ENCODE measurements at regions not wholly inside any gene's neighbourhood (a gene's known extent, or its start where the extent isn't known, plus 50 kb on each side); places are given as distances from the start of the nearest gene placed in this dataset.

- TF ChIP-seq, protein P1, sequence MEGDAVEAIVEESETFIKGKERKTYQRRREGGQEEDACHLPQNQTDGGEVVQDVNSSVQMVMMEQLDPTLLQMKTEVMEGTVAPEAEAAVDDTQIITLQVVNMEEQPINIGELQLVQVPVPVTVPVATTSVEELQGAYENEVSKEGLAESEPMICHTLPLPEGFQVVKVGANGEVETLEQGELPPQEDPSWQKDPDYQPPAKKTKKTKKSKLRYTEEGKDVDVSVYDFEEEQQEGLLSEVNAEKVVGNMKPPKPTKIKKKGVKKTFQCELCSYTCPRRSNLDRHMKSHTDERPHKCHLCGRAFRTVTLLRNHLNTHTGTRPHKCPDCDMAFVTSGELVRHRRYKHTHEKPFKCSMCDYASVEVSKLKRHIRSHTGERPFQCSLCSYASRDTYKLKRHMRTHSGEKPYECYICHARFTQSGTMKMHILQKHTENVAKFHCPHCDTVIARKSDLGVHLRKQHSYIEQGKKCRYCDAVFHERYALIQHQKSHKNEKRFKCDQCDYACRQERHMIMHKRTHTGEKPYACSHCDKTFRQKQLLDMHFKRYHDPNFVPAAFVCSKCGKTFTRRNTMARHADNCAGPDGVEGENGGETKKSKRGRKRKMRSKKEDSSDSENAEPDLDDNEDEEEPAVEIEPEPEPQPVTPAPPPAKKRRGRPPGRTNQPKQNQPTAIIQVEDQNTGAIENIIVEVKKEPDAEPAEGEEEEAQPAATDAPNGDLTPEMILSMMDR (IDR thresholded peaks at IDR 0.05; ENCODE audit: low read depth, low read length, missing input control), result no peak
- TF ChIP-seq MAX (IDR thresholded peaks at IDR 0.05) (no peak), GABPA (IDR thresholded peaks at IDR 0.05 in 1 of 2, conservative IDR thresholded peaks at IDR 0.05 in 1 of 2) (no peak)
Observed at GRCh38 chr2:117737846-117738245, 76.6 kb upstream of the DDX18 start.

All from liver (tissue), 3 donors.